H1 (cell line): ENCODE measurements at regions not wholly inside any gene's neighbourhood (a gene's known extent, or its start where the extent isn't known, plus 50 kb on each side); places are given as distances from the start of the nearest gene placed in this dataset.

Source experiments
- CBX8 ChIP-seq: fragments of 300-800, 300-1000 bp; sonication (generic); IDR thresholded peaks from 2 replicates; pipeline ENCODE4 v1.7.1; 2016; ENCODE audit warnings: low read depth, low read length, borderline replicate concordance
- CHD2 ChIP-seq: IDR thresholded peaks from 2 replicates; pipeline ENCODE4 v1.6.1; 2012; ENCODE audit warnings: low read length, improper control_type of control experiment
- GABPA ChIP-seq: IDR thresholded peaks from 2 replicates; pipeline ENCODE4 v1.6.1; 2011; ENCODE audit warnings: mild to moderate bottlenecking, low read length, moderate library complexity, borderline replicate concordance; ENCODE audit not compliant: insufficient read depth
- SIX5 ChIP-seq: IDR thresholded peaks from 2 replicates; pipeline ENCODE4 v1.6.1; 2011; ENCODE audit warnings: mild to moderate bottlenecking, low read depth, low read length
- SP2 ChIP-seq: IDR thresholded peaks from 2 replicates; pipeline ENCODE4 v1.6.1; 2012; ENCODE audit warnings: mild to moderate bottlenecking, low read length, inconsistent platforms
- YY1 ChIP-seq: IDR thresholded peaks from 2 replicates; pipeline ENCODE4 v1.6.1; 2011; ENCODE audit warnings: low read depth, mild to moderate bottlenecking, low read length

GRCh38 chr13:23996456-23996855 lies 99.2 kb upstream of the C1QTNF9B start (continued):
- TF ChIP-seq SIX5 (no peak), SP2 (no peak), CBX8 (no peak), CHD2 (no peak), GABPA (no peak), YY1 (no peak)
